Neuronal stem cell (in vitro differentiated cells): ENCODE measurements at regions not wholly inside any gene's neighbourhood (a gene's known extent, or its start where the extent isn't known, plus 50 kb on each side); places are given as distances from the start of the nearest gene placed in this dataset.
A peak's percentile ranks its signal among the peaks of the same experiment; 100 is the strongest.

ENCODE experiments used
- DNase-seq: peaks from one replicate; pipeline ENCODE4 v3.0.0-alpha.2; 2013; ENCODE audit warnings: low spot score
- H2AFZ ChIP-seq: one replicate; pipeline ENCODE4 v1.6.1; 2013; ENCODE audit warnings: mild to moderate bottlenecking, low read length, inconsistent platforms
- H2AK5ac ChIP-seq: 2 replicates; pipeline ENCODE4 v1.6.1; 2013; ENCODE audit warnings: low read depth, mild to moderate bottlenecking, inconsistent platforms, low read length, moderate library complexity, mixed read lengths
- H2BK120ac ChIP-seq: 2 replicates; pipeline ENCODE4 v1.6.1; 2013; ENCODE audit warnings: low read depth, mild to moderate bottlenecking, inconsistent platforms, low read length, moderate library complexity, mixed read lengths
- H2BK12ac ChIP-seq: one replicate; pipeline ENCODE4 v1.6.1; 2013; ENCODE audit warnings: low read length, inconsistent platforms
- H2BK15ac ChIP-seq: 2 replicates; pipeline ENCODE4 v1.6.1; 2013; ENCODE audit warnings: mild to moderate bottlenecking, low read length, inconsistent platforms, mixed read lengths
- H2BK5ac ChIP-seq: one replicate; pipeline ENCODE4 v1.6.1; 2013; ENCODE audit warnings: inconsistent platforms, mild to moderate bottlenecking, low read length, moderate library complexity
- H3K14ac ChIP-seq: one replicate; pipeline ENCODE4 v1.6.1; 2013; ENCODE audit warnings: low read length, inconsistent platforms
- H3K18ac ChIP-seq: 2 replicates; pipeline ENCODE4 v1.6.1; 2013; ENCODE audit warnings: low read length, inconsistent platforms
- H3K23ac ChIP-seq: 2 replicates; pipeline ENCODE4 v1.6.1; 2013; ENCODE audit warnings: low read depth, mild to moderate bottlenecking, mixed read lengths, low read length, inconsistent platforms; ENCODE audit not compliant: poor library complexity
- H3K27ac ChIP-seq: replicated peaks from 3 replicates; pipeline ENCODE4 v1.5.1; 2013; ENCODE audit warnings: low read length, inconsistent platforms
- H3K27me3 ChIP-seq, 3 experiments: 2 replicates each; pipeline ENCODE4 v1.6.1; 2013; ENCODE audit warnings: low read length in 3 of 3, mild to moderate bottlenecking in 2 of 3, inconsistent platforms in 1 of 3, low read depth in 1 of 3, mixed read lengths in 1 of 3, moderate library complexity in 1 of 3; ENCODE audit not compliant: control insufficient read depth in 3 of 3, insufficient read depth in 3 of 3
- H3K36me3 ChIP-seq, 2 donors: replicated peaks in 1 of 2; 2 replicates each; pipeline ENCODE4 v1.6.1; 2013; ENCODE audit warnings: low read length in 2 of 2; ENCODE audit not compliant: control insufficient read depth in 2 of 2, insufficient read depth in 2 of 2
- H3K4ac ChIP-seq: 2 replicates; pipeline ENCODE4 v1.6.1; 2013; ENCODE audit warnings: inconsistent platforms, mild to moderate bottlenecking, low read length, moderate library complexity
- H3K4me1 ChIP-seq, 2 donors: 1 replicate in 1 of 2; 2 replicates in 1 of 2; pipeline ENCODE4 v1.6.1; 2013; ENCODE audit warnings: low read length in 2 of 2, low read depth in 1 of 2; ENCODE audit not compliant: control insufficient read depth in 2 of 2, insufficient read depth in 1 of 2
- H3K4me2 ChIP-seq: one replicate; pipeline ENCODE4 v1.6.1; 2013; ENCODE audit warnings: mild to moderate bottlenecking, low read length, inconsistent platforms; ENCODE audit not compliant: insufficient read depth, poor library complexity, severe bottlenecking
- H3K4me3 ChIP-seq, 2 donors: 2 replicates each; pipeline ENCODE4 v1.5.1; 2013; ENCODE audit warnings: low read length in 2 of 2, mild to moderate bottlenecking in 2 of 2, inconsistent platforms in 1 of 2, moderate library complexity in 1 of 2
- H3K79me1 ChIP-seq: one replicate; pipeline ENCODE4 v1.6.1; 2013; ENCODE audit warnings: low read depth, mild to moderate bottlenecking, inconsistent platforms, low read length, moderate library complexity
- H3K9ac ChIP-seq: one replicate; pipeline ENCODE4 v1.6.1; 2013; ENCODE audit warnings: mild to moderate bottlenecking, low read depth, low read length, inconsistent platforms; ENCODE audit not compliant: poor library complexity
- H3K9me3 ChIP-seq, 2 donors: replicated peaks in 1 of 2; 2 replicates each; pipeline versions ENCODE3 to v1.6.1; 2013; ENCODE audit warnings: low read length in 2 of 2, mild to moderate bottlenecking in 2 of 2, inconsistent platforms in 1 of 2, low read depth in 1 of 2, mixed read lengths in 1 of 2, moderate library complexity in 1 of 2; ENCODE audit not compliant: control insufficient read depth in 2 of 2, insufficient read depth in 1 of 2
- H4K8ac ChIP-seq: one replicate; pipeline ENCODE4 v1.6.1; 2013; ENCODE audit warnings: low read depth, mild to moderate bottlenecking, inconsistent platforms, low read length, moderate library complexity
- H4K91ac ChIP-seq: one replicate; pipeline ENCODE4 v1.6.1; 2013; ENCODE audit warnings: low read length, low read depth, mild to moderate bottlenecking, inconsistent platforms; ENCODE audit not compliant: poor library complexity
- WGBS, 2 donors: extraction: QIAGEN DNeasy Blood & Tissue Kit; methylation state at CpG; one replicate each; pipeline ENCODE4 v1.1.7; 2013; ENCODE audit warnings: missing lambda C conversion rate in 2 of 2, mixed read lengths in 1 of 2; ENCODE audit not compliant: insufficient read length in 2 of 2, insufficient replicate concordance in 1 of 2; ENCODE audit errors: extremely low coverage in 2 of 2; 5-methylcytosine and 5-hydroxymethylcytosine counted together

DNA sequence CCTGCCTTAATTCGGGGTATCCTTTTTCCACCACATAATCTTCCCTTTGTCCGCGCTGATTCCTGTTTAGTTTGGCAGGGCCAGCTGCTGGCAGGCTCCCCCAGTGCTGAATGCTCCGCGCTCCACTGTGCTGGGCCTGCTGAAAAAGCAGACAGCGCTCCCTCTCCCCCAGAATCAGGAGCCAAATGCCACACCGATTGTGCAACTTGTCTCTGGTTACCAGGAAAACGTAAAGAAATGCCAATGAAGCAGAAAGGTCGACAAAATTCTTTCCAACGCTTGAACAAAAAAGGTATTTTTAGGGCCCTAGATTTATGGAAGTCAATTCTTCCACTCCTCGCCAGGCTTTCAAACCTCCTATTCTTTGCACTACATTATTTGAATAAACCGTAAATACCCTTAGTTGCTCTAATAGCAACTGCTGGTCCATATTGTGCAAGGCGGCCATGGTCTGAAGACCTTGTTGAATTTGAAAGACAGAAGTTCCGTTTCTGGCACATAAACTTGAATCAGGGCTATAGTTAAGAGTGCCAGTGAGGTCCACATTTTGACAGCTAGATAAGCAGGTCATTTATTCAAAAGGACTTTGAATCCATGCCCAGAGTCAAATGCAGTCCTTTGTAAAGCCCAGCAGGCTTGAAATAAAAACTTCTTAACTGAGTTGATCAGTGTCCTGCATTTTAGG is 206.7 kb upstream of the RFC3 start:
- Histone ChIP-seq H3K36me3 (no peaks in the 10 kb centered on the region), H4K91ac (no peak overlapping the region), H2BK5ac (no peak overlapping the region), H2AFZ (peak overlapping the region; percentile 90), H3K14ac (no peak overlapping the region), H3K4me1 (peaks cover 14 to 29% of the 10 kb centered on the region in 2 donors), H3K4me3 (peak overlapping the region in 1 of 2 donors; percentile 39), H2BK15ac (no peak overlapping the region), H3K27ac (peak overlapping the region; percentile 83), H3K9ac (no peak overlapping the region), H2BK12ac (no peak overlapping the region), H3K27me3 (no peaks in the 10 kb centered on the region), H3K9me3 (no peaks in the 10 kb centered on the region), H3K4ac (no peak overlapping the region), H2BK120ac (no peak overlapping the region), H2AK5ac (no peak overlapping the region), H4K8ac (no peak overlapping the region), H3K23ac (no peak overlapping the region), H3K18ac (no peak overlapping the region), H3K79me1 (no peaks in the 10 kb centered on the region), H3K4me2 (no peak overlapping the region)
- peak; percentile 38 for DNase-seq
- no CpG with 5 or more reads among the region's 14 CpGs for WGBS, 2 donors

DNA sequence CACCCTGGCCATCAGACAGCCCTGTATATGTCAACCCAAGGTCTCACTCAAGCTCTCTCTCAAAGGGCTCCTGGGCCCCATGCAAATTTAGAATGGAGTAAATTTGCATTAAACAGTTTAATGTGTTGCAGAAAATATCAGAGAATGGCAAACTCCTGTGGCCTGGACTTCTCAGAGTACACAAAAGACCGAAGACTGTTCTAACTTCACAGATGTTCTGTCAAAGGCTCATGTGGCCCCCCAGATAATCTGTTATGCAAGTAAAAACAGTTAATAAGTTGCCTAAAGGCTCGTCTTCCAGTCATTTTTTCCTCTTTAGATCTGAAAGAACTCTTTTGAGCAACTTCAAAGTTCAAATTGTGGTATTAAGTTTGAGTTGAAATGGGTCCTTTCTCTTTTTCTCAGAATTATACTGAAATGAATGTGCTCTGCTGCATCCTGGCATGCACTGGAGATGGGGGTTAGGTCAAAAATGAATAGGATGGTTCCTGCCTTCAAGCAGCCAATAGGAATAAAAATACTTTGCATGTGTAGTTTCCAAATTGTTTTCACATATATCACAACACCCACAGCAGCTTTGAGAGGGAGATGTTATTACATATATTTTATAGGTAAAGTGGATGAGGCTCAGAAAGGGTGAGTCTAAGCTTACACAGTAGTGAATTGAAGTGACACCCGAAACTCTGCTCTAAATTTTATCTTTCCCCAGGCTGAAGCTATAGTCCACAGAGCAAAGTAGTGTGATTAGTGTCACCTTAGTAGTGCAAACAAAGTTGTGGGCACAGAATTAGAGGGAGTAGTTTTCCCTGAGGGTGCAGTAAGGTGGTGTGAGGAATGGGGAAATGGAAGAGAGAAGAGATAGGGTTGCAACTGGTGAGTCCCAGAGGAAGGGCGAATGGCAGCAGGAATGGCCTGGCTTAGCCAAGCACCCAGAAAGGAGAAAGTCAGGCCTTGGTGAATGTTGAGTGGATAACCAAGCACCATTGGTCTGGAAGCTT is 205.0 kb upstream of the RFC3 start:
- Histone ChIP-seq H2BK15ac (no peak overlapping the region), H2AK5ac (no peak overlapping the region), H3K27ac (no peak overlapping the region), H3K4me1 (peaks cover 14 to 29% of the 10 kb centered on the region in 2 donors), H3K4me3 (no peak overlapping the region), H3K36me3 (no peaks in the 10 kb centered on the region), H2BK12ac (no peak overlapping the region), H2BK120ac (no peak overlapping the region), H3K4ac (no peak overlapping the region), H4K8ac (no peak overlapping the region), H3K27me3 (no peaks in the 10 kb centered on the region), H3K18ac (no peak overlapping the region), H3K9me3 (no peaks in the 10 kb centered on the region), H2BK5ac (no peak overlapping the region), H2AFZ (peak overlapping the region; percentile 90), H3K79me1 (no peaks in the 10 kb centered on the region), H3K14ac (no peak overlapping the region), H3K4me2 (no peak overlapping the region), H3K23ac (no peak overlapping the region), H3K9ac (no peak overlapping the region), H4K91ac (no peak overlapping the region)
- DNase-seq: no peak
- no CpG with 5 or more reads among the region's 4 CpGs for WGBS, 2 donors

DNA sequence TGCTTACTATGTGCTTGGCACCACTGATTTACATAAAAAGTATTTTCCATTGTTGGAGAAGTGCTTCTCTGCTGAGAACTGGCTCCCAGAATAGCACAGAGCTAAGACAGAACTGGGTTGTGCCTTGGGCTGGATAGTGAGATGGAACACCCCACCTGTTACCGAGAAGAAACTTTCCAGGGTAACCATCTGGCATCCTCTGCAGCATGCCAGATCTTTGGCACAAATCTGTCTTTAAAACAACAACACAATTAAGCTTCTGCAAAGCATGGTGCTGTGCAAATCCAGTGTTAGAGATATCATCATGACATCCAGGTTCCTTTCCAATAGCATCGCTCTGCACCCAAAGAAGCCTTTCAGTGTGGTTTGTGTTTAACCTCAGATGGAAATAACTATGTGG is 202.5 kb upstream of the RFC3 start:
- Histone ChIP-seq H3K4me1 (peaks cover 12 to 27% of the 10 kb centered on the region in 2 donors), H2AK5ac (no peak overlapping the region), H4K91ac (no peak overlapping the region), H2BK120ac (no peak overlapping the region), H3K4me2 (no peak overlapping the region), H4K8ac (no peak overlapping the region), H3K9me3 (no peaks in the 10 kb centered on the region), H3K4ac (no peak overlapping the region), H3K27me3 (no peaks in the 10 kb centered on the region), H2BK5ac (no peak overlapping the region), H3K18ac (no peak overlapping the region), H2BK12ac (no peak overlapping the region), H3K79me1 (no peaks in the 10 kb centered on the region), H2BK15ac (no peak overlapping the region), H3K23ac (no peak overlapping the region), H3K36me3 (no peaks in the 10 kb centered on the region), H3K9ac (no peak overlapping the region), H2AFZ (no peak overlapping the region), H3K27ac (no peak overlapping the region), H3K4me3 (no peak overlapping the region), H3K14ac (no peak overlapping the region)
- no peak for DNase-seq
- no CpG with 5 or more reads among the region's 2 CpGs for WGBS, 2 donors

DNA sequence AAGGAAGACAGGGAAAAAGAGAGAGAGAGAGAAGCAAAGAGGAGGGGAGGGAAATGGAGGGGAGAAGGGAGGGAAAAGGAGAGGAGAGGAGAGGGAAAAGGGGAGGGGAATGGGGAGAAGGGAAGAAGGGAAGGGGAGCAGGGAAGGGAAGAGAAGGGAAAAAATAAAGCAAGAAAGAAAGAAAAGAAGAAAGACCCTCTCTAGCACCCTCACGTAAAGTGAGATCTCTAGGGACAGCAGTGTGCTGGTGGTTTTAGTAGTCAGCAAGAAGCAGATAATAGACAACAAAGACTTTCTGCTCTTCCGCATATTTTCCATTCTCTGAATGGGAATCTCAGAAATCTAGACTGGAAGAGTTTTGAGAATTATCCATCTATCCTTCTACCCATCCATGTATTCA is 201.8 kb upstream of the RFC3 start:
- Histone ChIP-seq H3K27me3 (no peaks in the 10 kb centered on the region), H3K9ac (no peak overlapping the region), H4K91ac (no peak overlapping the region), H3K4me1 (peaks cover 10 to 21% of the 10 kb centered on the region in 2 donors), H2BK5ac (no peak overlapping the region), H2BK12ac (no peak overlapping the region), H3K36me3 (no peaks in the 10 kb centered on the region), H2AK5ac (no peak overlapping the region), H3K4me2 (no peak overlapping the region), H3K9me3 (no peaks in the 10 kb centered on the region), H3K14ac (no peak overlapping the region), H3K79me1 (no peaks in the 10 kb centered on the region), H3K18ac (no peak overlapping the region), H3K27ac (no peak overlapping the region), H3K4ac (no peak overlapping the region), H2BK15ac (no peak overlapping the region), H4K8ac (no peak overlapping the region), H2AFZ (no peak overlapping the region), H3K4me3 (no peak overlapping the region), H2BK120ac (no peak overlapping the region), H3K23ac (no peak overlapping the region)
- DNase-seq: no peak
- no CpG with 5 or more reads among the region's 2 CpGs for WGBS, 2 donors
